Mesenchymal stem cell (in vitro differentiated cells and primary cell): ENCODE measurements at regions not wholly inside any gene's neighbourhood (a gene's known extent, or its start where the extent isn't known, plus 50 kb on each side); places are given as distances from the start of the nearest gene placed in this dataset.

Experiments used
- DNase-seq: peaks from one replicate; pipeline ENCODE4 v3.0.0-alpha.2; 2013
- H2AFZ ChIP-seq: one replicate; pipeline ENCODE4 v1.6.1; 2013; ENCODE audit warnings: low read depth, mild to moderate bottlenecking, control low read depth, inconsistent platforms, low read length, moderate library complexity
- H2AK5ac ChIP-seq: 2 replicates; pipeline ENCODE4 v1.6.1; 2013; ENCODE audit warnings: low read length, moderate library complexity, mild to moderate bottlenecking, inconsistent platforms; ENCODE audit not compliant: severe bottlenecking
- H2BK120ac ChIP-seq: one replicate; pipeline ENCODE4 v1.6.1; 2013; ENCODE audit warnings: low read depth, mild to moderate bottlenecking, inconsistent platforms, low read length, moderate library complexity
- H2BK12ac ChIP-seq, 2 experiments: one replicate each; pipeline ENCODE4 v1.6.1; 2013; ENCODE audit warnings: inconsistent platforms in 2 of 2, low read length in 2 of 2, mild to moderate bottlenecking in 2 of 2, moderate library complexity in 2 of 2, control low read depth in 1 of 2
- H2BK15ac ChIP-seq: one replicate; pipeline ENCODE4 v1.6.1; 2013; ENCODE audit warnings: mild to moderate bottlenecking, low read depth, inconsistent platforms; ENCODE audit not compliant: poor library complexity, severe bottlenecking
- H2BK5ac ChIP-seq: 2 replicates; pipeline ENCODE4 v1.6.1; 2013; ENCODE audit warnings: low read depth, mild to moderate bottlenecking, low read length, control low read depth, inconsistent platforms; ENCODE audit not compliant: poor library complexity, severe bottlenecking
- H3K14ac ChIP-seq, 2 experiments: one replicate each; pipeline ENCODE4 v1.6.1; 2013; ENCODE audit warnings: inconsistent platforms in 2 of 2, low read length in 2 of 2, control low read depth in 1 of 2, mild to moderate bottlenecking in 1 of 2, moderate library complexity in 1 of 2
- H3K18ac ChIP-seq, 2 experiments: one replicate each; pipeline ENCODE4 v1.6.1; 2013; ENCODE audit warnings: inconsistent platforms in 2 of 2, low read length in 2 of 2, control low read depth in 1 of 2, low read depth in 1 of 2, mild to moderate bottlenecking in 1 of 2
- H3K23ac ChIP-seq, 2 experiments: one replicate each; pipeline ENCODE4 v1.6.1; 2013; ENCODE audit warnings: inconsistent platforms in 2 of 2, low read length in 2 of 2, mild to moderate bottlenecking in 2 of 2, moderate library complexity in 2 of 2, control low read depth in 1 of 2
- H3K27ac ChIP-seq: 2 replicates; pipeline ENCODE4 v1.5.1; 2013; ENCODE audit warnings: mild to moderate bottlenecking, moderate library complexity, low read length, control low read depth, inconsistent platforms; ENCODE audit not compliant: poor library complexity, severe bottlenecking
- H3K27me3 ChIP-seq, 2 experiments: 2 replicates each; pipeline versions ENCODE4 v1.6.1 to v1.7.0; 2013; ENCODE audit warnings: low read length in 2 of 2, mild to moderate bottlenecking in 2 of 2, moderate library complexity in 2 of 2, control low read depth in 1 of 2, inconsistent platforms in 1 of 2; ENCODE audit not compliant: control insufficient read depth in 1 of 2, insufficient read depth in 1 of 2
- H3K36me3 ChIP-seq, 2 experiments: 2 replicates each; pipeline versions ENCODE4 v1.6.1 to v1.7.0; 2013; ENCODE audit warnings: low read length in 2 of 2, control low read depth in 1 of 2, inconsistent platforms in 1 of 2, low read depth in 1 of 2, mild to moderate bottlenecking in 1 of 2; ENCODE audit not compliant: insufficient read depth in 2 of 2, control insufficient read depth in 1 of 2
- H3K4ac ChIP-seq, 2 experiments: one replicate each; pipeline ENCODE4 v1.6.1; 2013; ENCODE audit warnings: inconsistent platforms in 2 of 2, low read length in 2 of 2, mild to moderate bottlenecking in 2 of 2, moderate library complexity in 2 of 2, control low read depth in 1 of 2, low read depth in 1 of 2
- H3K4me1 ChIP-seq: 2 replicates; pipeline ENCODE4 v1.6.1; 2013; ENCODE audit warnings: low read depth, low read length, control low read depth; ENCODE audit not compliant: control insufficient read depth, insufficient read depth
- H3K4me2 ChIP-seq: 2 replicates; pipeline ENCODE4 v1.6.1; 2013; ENCODE audit warnings: low read length, mild to moderate bottlenecking, inconsistent platforms; ENCODE audit not compliant: poor library complexity, severe bottlenecking
- H3K4me3 ChIP-seq, 2 experiments: 2 replicates each; pipeline versions ENCODE4 v1.5.1 to v1.7.0; 2013; ENCODE audit warnings: low read length in 2 of 2, mild to moderate bottlenecking in 2 of 2, control low read depth in 1 of 2, low read depth in 1 of 2; ENCODE audit not compliant: insufficient read depth in 1 of 2
- H3K79me1 ChIP-seq: replicated peaks from 2 replicates; pipeline ENCODE4 v1.6.1; 2013; ENCODE audit warnings: mild to moderate bottlenecking, control low read depth, low read length, inconsistent platforms; ENCODE audit not compliant: poor library complexity, severe bottlenecking
- H3K9ac ChIP-seq: 2 replicates; pipeline ENCODE4 v1.7.0; 2013; ENCODE audit warnings: mild to moderate bottlenecking, low read length, moderate library complexity
- H3K9me3 ChIP-seq: 2 replicates; pipeline ENCODE4 v1.7.0; 2013; ENCODE audit warnings: mild to moderate bottlenecking, low read length; ENCODE audit not compliant: control insufficient read depth
- H4K8ac ChIP-seq: one replicate; pipeline ENCODE4 v1.6.1; 2013; ENCODE audit warnings: inconsistent platforms, mild to moderate bottlenecking, low read length, moderate library complexity
- H4K91ac ChIP-seq: one replicate; pipeline ENCODE4 v1.6.1; 2013; ENCODE audit warnings: mild to moderate bottlenecking, low read length, inconsistent platforms
- WGBS: methylation state at CpG from one replicate; pipeline ENCODE4 v1.1.7; 2013; ENCODE audit warnings: mixed read lengths; 5-methylcytosine and 5-hydroxymethylcytosine counted together

GRCh38 chr18:5728531-5728930 is 166.8 kb downstream of the TMEM200C start:
- no peak overlapping the region for H3K23ac ChIP-seq
- no peak overlapping the region for H3K4me2 ChIP-seq
- no peak overlapping the region for H3K27ac ChIP-seq
- H3K4me1 ChIP-seq: no peaks in the 10 kb centered on the region
- DNase-seq: no peak
- H2BK15ac ChIP-seq: no peak overlapping the region
- no peak overlapping the region for H2BK120ac ChIP-seq
- 5% methylated on average over 4 of the region's 5 CpGs for WGBS
- H3K9me3 ChIP-seq: no peaks in the 10 kb centered on the region
- H3K14ac ChIP-seq: no peak overlapping the region
- no peak overlapping the region for H3K9ac ChIP-seq
- no peaks in the 10 kb centered on the region for H3K79me1 ChIP-seq
- H3K4ac ChIP-seq: no peak overlapping the region
- no peaks in the 10 kb centered on the region for H3K27me3 ChIP-seq
- no peak overlapping the region for H3K18ac ChIP-seq
- H4K91ac ChIP-seq: no peak overlapping the region
- H3K36me3 ChIP-seq: no peaks in the 10 kb centered on the region
- H2BK12ac ChIP-seq: no peak overlapping the region
- no peak overlapping the region for H2AFZ ChIP-seq
- no peak overlapping the region for H2AK5ac ChIP-seq
- H3K4me3 ChIP-seq: no peak overlapping the region
- H4K8ac ChIP-seq: no peak overlapping the region
- no peak overlapping the region for H2BK5ac ChIP-seq

- Histone ChIP-seq H3K36me3 (no peaks in the 10 kb centered on the region), H4K8ac (no peak overlapping the region), H4K91ac (no peak overlapping the region), H2BK5ac (no peak overlapping the region), H3K27ac (no peak overlapping the region), H3K9me3 (no peaks in the 10 kb centered on the region), H3K4me3 (no peak overlapping the region), H3K79me1 (no peaks in the 10 kb centered on the region), H2AK5ac (no peak overlapping the region), H2BK15ac (no peak overlapping the region), H3K18ac (no peak overlapping the region), H3K4me2 (no peak overlapping the region), H3K4ac (no peak overlapping the region), H3K27me3 (no peaks in the 10 kb centered on the region), H2AFZ (no peak overlapping the region), H2BK12ac (no peak overlapping the region), H3K9ac (no peak overlapping the region), H2BK120ac (no peak overlapping the region), H3K14ac (no peak overlapping the region), H3K23ac (no peak overlapping the region), H3K4me1 (no peaks in the 10 kb centered on the region)
- no peak for DNase-seq
Observed at GRCh38 chr18:5726011-5726410, 169.3 kb downstream of the TMEM200C start.

GRCh38 chr18:5721924-5722323 is 173.4 kb downstream of the TMEM200C start:
- H3K4ac ChIP-seq: no peak overlapping the region
- H4K91ac ChIP-seq: no peak overlapping the region
- H2BK120ac ChIP-seq: no peak overlapping the region
- no peak overlapping the region for H3K27ac ChIP-seq
- H2BK15ac ChIP-seq: no peak overlapping the region
- H3K79me1 ChIP-seq: no peaks in the 10 kb centered on the region
- H2AK5ac ChIP-seq: no peak overlapping the region
- no peak overlapping the region for H3K18ac ChIP-seq
- H2AFZ ChIP-seq: no peak overlapping the region
- no peak overlapping the region for H4K8ac ChIP-seq
- no peak overlapping the region for H3K14ac ChIP-seq
- H3K36me3 ChIP-seq: no peaks in the 10 kb centered on the region
- no peaks in the 10 kb centered on the region for H3K4me1 ChIP-seq
- no peak overlapping the region for H3K9ac ChIP-seq
- 72% methylated on average over 10 of the region's 10 CpGs for WGBS
- H2BK12ac ChIP-seq: no peak overlapping the region
- DNase-seq: no peak
- H3K9me3 ChIP-seq: no peaks in the 10 kb centered on the region
- H3K4me3 ChIP-seq: no peak overlapping the region
- H3K23ac ChIP-seq: no peak overlapping the region
- H3K27me3 ChIP-seq: peaks cover 0 to 2% of the 10 kb centered on the region in 2 experiments
- no peak overlapping the region for H2BK5ac ChIP-seq
- H3K4me2 ChIP-seq: peak overlapping the region; percentile 5

GRCh38 chr18:5720132-5720531 is 175.2 kb downstream of the TMEM200C start:
- H2BK15ac ChIP-seq: no peak overlapping the region
- no peak overlapping the region for H3K9ac ChIP-seq
- H2BK5ac ChIP-seq: no peak overlapping the region
- no peak overlapping the region for H2BK12ac ChIP-seq
- no peak overlapping the region for H3K4ac ChIP-seq
- 91% methylated on average over 9 of the region's 9 CpGs for WGBS
- H2AK5ac ChIP-seq: no peak overlapping the region
- no peak overlapping the region for H3K23ac ChIP-seq
- no peaks in the 10 kb centered on the region for H3K79me1 ChIP-seq
- H3K27ac ChIP-seq: no peak overlapping the region
- no peak overlapping the region for H2BK120ac ChIP-seq
- H4K8ac ChIP-seq: no peak overlapping the region
- H3K14ac ChIP-seq: no peak overlapping the region
- H3K27me3 ChIP-seq: peaks cover 0 to 2% of the 10 kb centered on the region in 2 experiments
- H3K4me1 ChIP-seq: no peaks in the 10 kb centered on the region
- H4K91ac ChIP-seq: no peak overlapping the region
- H3K36me3 ChIP-seq: no peaks in the 10 kb centered on the region
- no peaks in the 10 kb centered on the region for H3K9me3 ChIP-seq
- H3K4me3 ChIP-seq: no peak overlapping the region
- H3K18ac ChIP-seq: no peak overlapping the region
- DNase-seq: no peak
- H2AFZ ChIP-seq: no peak overlapping the region
- H3K4me2 ChIP-seq: no peak overlapping the region
